C1 segment of cervical spinal cord (tissue), 14 donors: ENCODE measurements at regions not wholly inside any gene's neighbourhood (a gene's known extent, or its start where the extent isn't known, plus 50 kb on each side); places are given as distances from the start of the nearest gene placed in this dataset.

Source experiments
- DNase-seq, 14 donors: peaks; one replicate each; lab custom pipeline; 2025; lab: John Stamatoyannopoulos, UW

DNA sequence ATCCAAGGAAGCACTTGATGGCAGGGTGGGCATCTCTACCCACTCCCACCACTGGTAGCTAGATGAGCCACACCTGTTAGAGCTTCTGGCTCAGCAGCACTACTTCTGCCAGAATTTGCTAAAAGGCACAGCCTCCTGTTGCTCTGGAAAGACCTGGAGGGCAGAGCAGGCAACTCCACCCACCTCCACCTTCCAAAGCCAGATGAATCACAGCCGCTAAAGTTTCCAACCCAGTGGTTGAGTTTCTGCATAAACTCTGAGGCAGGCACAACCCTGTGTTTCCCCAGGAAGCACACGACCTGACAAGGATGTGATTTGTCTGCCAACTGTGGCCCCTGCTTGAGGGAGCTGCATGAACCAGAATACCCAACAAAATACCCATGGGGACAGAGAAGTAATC is 111.6 kb upstream of the GCFC2 start:
- DNase-seq, result no peak

DNA sequence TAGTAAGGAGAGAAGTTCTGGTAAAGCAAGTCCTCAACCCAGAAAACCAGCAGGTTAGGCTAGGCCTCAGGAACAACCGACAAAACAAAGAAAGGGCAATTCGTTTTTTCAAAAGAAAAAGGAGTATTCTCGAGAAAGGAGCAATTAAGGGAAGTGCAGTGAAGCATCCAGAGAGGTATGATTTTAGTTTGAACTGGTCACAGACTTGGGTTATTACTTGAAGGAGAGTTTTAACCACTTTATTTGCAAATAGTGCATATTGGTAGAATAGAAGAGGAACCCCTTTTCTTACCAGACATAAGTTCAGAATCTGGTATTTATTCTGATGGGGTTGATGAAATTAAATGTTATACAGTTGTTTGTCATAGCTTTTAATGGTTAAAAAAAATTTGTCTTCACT is 110.0 kb upstream of the GCFC2 start:
- DNase-seq, result no peak

DNA sequence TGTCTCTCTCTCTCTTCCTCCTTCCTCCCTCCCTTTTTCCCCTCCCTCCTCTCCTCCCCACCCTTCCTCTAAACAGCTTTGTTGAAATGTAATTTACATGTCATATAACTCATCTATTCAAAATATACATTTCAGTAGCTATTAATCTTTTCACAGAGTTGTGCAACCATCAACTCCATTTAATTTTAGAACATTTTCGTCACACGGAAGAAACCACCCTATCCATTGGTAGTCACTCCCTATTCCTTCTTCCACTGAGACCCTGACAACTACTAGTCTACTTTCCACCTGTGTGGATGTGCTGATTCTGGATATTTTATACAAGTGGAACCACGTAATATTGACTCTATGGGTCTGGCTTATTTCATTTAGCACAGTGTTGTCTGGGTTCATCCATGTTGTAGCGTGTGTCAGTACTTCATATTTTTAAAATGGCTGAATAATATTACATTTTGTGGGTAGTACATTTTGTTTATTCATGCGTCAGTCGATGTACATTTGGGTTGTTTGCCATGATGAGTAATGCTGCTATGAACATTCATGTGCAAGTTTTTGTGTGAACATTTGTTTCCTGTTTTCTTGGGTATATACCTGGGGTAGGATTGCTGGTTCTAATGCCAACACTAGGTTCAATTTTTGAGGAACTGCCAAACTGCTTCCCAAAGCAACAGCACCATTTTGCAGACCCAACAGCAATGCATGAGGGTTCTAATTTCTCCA is 100.1 kb upstream of the GCFC2 start:
- DNase-seq, result no peak

DNA sequence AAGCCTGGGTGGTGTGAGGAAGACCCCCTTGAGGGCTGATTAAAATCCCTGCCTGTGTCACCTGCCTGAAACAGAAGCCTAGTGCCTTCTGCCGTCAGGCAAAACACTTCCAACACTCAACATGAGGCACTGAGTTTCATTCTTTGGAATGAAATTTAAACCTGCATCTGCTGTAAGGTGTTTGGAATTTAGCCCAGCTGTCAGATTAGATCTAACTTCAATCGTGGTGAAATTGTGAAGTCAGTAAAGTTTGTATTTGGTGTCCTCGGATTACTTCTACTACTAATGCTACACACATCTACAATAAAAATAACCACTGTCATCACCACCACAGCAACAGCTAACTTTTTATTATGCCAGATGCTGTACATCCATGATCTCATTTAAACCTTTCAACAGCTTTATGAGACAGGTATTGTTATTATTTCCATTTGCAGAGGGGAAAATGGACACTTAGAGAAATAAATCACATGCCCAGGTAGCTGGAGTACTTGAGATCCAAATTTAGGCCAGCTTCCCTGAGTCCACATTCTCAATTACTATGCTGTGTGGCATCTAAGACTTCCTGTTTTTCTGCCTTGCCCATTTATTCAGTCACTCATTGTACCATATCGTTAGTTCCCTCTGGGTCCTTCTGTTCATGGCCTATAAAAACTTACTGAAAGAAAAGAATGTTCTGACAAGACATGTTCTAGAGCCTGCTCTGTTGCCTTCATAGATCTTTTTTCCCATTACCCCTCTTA is 98.2 kb upstream of the GCFC2 start:
- no peak for DNase-seq

DNA sequence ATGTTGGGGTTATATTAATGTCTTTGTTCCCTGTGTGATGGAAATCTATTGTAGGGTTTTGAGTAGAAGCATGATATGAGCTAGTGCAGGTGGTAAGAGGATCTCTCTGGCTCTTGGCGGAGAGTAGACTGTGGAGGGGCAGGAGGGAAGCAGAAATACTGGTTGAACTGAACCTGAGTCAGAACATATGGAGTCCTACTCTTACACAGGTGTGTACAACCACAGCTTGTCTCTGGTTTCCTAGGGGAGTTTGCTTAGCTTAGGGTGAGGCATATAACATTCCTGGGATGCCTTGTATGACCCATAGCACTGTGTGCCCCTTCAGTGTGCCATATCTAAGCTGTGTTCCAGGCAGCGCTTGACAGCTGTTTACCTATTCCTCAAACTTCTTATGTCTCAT is 97.3 kb upstream of the GCFC2 start:
- no peak for DNase-seq

DNA sequence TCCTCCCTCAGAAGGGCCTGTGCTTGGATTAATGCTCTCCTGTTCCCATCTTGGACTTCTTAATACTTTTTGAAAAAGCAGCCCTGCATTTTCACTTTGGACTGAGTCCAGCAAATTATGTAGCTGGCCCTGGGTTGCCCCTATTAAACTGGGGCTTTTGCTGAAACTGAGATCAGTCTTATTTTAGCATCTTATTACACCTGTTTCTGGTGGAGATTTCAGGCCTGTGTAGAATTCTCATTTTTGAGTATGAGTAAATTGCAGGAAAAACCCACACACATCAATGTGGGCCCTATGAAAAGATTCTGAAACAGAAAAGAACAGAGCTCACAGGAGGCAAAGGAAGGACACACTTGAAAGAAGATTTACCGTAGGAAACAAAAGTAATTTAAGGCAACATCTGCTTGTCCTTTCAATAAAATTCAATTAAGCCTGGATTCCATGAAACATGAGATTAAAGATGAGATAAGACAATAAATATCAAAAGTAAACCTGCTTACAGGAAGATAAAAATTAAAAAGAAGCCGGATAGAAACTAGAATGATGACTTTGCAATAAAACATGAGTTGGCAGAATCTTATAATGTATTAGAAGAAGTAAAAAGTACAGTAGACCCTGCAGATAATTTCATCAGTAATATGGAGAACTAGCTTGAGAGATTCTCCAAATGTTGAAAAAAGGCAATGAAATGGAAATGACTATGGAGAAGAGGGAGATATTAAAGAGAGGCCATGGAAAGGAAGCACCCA is 90.7 kb upstream of the GCFC2 start:
- DNase-seq, result no peak

DNA sequence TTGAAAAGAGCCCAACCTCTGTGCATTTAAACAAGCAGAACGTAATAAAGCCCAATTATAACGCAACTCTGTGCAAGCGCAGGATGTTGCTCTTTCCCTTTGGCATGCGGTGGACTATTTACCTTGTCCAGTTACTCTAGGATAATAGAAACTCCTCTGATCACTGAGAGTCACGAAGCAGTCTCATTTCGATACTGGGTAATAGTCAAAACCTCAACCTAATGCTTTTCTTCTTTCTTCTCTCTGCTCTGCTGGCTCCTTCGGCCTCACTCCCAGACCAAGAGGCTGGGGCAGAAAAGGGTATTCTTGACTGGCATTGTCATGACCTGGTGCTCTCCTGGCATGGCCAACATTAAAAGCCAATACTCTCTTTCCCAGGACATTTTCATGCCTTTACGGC is 89.7 kb upstream of the GCFC2 start:
- no peak for DNase-seq

DNA sequence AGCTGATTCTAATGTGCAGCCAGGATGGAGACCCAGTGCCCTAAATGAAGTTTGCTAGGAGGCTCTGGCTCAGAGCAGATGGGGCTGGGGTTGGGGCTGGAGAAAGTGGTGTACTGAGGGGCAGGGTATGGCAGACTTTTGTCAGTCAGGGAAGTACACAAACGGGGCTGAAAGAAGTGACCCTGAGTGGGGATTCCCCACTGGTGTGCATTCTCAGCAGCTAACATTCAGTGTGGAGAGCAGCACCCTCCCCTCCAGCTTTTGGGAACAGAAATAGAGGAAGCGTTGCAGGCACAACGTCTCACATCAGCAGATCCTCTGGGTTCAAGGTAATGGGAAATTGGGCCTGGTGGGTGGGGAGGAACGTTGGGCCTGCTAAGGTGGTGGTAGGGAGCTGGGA is 89.1 kb upstream of the GCFC2 start:
- no peak for DNase-seq

DNA sequence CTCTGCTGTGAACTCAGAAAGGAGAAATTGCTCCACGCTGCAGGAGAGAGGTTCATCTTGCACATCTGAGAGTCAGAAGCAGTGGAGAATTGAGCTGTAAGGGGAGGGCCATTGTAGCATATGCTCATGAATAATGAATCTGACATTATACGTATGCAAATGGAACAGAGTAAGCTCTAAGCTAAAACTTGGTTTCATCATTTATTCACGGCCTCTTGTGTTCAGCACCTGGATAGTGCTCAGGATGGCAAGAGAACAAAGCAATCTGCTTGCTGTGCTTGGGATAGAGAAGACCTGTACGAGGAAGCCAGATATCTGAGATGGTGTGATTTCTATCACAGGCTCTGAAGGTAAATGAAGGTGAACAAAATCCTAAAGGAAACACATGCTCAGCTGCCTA is 87.9 kb upstream of the GCFC2 start:
- DNase-seq, result no peak

DNA sequence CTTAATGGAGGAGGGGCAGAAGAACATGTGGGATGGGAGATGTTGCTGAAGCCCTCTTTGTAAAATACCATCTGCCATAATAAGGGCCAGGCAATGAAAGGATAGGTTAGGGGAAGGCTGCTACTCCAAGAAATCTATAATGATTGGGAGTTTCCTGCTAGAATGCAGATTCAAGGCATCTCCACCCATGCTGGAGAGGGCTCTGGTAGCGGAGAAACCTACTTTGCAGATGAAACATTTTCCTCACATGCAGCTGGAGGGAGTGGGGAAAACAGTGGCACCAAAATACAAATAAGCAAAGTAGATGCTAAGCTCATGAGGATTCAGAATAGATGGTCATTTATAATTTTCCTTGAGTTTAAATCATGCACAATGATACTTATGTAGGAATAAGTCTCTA is 82.3 kb upstream of the GCFC2 start:
- no peak for DNase-seq

DNA sequence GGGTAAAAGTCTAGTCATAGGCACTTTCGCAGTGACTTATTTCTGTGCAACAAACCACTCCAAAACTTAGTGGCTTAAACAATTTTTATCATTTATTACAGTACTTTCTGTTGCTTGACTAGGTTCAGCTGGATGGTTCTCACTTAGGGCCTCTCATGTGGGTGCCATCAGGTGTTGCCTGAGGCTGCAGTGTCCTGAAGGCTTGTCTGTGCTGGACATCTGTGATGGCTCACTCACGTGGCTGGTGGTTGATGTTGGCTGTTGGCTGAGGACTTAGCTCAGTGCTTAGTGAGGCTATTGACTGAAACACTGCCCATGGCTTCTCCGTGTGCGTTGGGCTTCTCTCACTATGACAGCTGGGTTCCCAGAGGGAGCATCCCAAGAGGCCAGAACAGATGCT is 81.4 kb upstream of the GCFC2 start:
- no peak for DNase-seq

DNA sequence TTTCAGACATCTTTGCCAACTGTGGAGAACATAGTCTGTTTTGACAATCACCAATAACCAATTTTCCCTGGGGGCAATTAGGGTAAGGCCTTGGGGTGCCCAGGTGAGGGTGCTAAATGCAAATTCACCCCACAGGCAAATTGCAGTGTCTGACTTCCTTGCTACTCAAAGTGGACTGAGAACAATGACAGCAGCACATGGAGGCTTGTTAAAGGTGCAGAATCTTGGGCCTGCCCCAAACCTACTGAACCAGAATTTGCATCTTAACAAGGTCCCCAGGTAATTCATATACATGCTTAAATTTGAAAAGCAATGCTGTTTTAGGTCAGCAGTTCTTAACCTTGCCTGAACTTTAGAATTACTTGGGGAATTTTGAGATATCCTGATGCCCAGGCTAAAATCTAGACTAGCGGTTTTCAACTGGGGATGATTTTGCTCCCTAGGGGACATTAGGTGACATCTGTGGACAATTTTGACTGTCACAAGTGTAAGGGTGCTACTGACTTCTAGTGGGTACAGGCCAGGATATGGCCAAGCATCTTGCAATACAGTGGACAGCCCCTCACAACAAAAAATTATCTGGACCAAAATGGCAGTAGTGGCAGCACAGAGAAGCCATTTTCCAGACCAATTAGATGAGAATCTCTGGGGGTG is 80.2 kb upstream of the GCFC2 start:
- DNase-seq, result no peak

DNA sequence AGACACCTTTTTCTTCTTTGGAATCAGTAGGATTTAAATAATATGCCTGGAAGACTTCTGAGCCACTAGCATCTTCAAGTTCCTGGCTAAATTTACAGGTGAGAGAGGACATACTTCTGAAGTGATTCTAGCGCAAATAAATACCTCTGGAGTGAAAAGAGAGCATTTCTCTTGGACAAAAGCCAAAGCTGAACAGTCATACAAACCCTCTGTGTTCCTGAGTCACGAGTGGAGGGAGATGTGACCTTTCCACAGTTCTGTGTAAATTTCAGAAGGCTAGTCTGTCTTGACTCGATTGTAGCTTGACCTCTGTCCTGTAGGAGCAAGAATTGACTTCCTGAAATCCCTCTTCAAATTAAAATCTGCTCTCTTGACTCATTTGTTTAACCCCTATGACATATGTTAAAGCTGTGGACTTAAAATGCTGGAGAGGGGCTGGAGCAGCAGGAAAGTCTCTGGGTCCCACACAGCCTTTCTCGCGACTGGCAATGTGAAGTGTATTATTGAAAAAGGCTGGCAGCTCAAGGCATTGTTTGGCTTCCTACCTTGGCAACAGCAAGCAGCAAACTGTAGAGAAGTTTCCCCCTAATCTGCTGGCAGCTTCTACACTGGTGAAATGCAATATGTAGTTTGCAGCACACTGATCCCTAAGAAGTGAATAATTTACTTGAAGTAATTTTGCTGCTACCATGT is 79.6 kb upstream of the GCFC2 start:
- DNase-seq, result no peak

DNA sequence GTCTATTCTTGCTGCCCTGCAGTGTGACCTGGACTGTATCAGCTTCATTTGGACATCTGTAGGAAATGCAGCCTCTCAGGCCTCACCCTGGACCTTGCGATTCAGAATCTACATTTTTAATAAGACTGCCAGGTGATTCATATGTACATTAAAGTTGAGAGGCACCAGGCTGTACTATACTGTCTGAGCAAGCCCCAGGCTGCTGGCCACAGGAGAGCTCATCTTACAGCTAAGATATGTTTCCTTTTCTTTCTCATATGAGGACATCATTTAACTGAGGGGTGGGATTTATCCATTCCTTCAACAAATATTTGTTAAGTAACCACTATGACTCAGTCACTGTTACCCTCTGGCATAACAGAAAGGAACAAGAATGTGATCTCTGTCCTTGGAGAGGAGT is 78.2 kb upstream of the GCFC2 start:
- DNase-seq, result no peak

DNA sequence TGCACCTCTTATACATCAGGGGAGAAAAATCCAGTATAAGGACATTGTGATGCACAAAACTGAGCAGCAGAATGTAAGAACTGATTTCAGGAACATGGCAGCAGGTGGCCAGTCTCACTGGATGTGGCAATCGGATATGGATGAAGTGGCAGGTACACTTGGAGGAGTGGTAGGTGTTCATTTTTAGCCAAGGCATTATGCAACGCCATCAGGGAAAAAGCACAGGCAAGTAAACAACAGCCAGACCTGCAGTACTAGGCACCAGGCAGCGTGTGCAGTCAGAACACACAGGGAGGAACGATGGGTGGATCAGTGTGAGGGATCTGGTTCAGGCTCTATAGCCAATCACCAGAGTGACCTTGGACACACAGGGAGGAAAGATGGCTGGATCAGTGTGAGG is 77.4 kb upstream of the GCFC2 start:
- no peak for DNase-seq

DNA sequence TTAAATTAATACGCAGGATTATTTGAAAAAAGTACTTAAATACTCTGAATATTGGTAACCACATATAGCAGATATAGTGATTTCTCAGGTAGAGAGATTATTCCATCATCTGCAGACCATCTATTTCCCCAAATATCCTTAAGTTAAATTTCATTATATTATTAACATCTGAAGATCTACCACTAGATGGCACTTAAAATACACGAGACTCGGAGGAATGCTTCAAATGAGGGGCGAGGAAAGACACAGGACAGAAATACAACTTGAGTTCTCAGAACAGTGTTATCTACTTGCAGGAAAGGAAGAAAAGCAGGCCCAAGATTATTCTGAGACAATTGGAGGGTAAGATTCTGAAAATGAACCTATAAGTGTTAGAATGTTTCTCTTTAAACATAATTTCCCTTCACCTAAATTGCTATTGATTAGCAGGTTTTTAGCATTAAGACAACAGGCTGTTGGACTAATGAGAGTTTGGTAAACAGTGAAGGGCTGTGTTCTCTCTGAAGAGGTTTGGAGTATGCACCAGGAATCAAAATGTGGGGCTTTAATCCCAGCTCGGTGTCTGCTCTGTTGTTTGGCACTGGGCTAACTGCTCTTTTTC is 76.9 kb upstream of the GCFC2 start:
- DNase-seq, result no peak

DNA sequence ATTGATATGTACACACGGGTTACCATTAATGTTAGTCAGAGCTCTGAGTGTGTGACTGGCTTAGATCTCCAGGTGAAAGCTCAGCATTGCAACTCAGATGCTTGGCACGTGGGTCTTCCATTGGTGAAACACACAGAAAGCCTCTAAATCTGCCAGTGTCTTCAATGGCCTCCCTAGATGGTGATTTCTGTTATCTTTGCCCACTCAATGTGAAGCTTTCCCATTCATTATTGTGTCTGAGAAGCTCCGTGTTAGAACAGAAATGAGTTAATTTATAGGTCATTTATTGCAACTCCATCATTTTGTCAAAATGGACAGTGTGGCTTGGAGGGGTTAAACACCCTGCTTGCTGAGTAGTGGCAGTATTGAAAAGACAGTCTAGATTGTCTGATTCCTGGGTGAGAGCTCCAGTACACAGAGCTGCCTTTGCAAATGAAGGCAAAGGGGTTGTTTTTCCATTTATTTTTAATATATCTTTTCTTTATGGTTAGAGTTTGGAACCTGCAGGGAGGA is 64.7 kb upstream of the GCFC2 start:
- DNase-seq, result no peak

DNA sequence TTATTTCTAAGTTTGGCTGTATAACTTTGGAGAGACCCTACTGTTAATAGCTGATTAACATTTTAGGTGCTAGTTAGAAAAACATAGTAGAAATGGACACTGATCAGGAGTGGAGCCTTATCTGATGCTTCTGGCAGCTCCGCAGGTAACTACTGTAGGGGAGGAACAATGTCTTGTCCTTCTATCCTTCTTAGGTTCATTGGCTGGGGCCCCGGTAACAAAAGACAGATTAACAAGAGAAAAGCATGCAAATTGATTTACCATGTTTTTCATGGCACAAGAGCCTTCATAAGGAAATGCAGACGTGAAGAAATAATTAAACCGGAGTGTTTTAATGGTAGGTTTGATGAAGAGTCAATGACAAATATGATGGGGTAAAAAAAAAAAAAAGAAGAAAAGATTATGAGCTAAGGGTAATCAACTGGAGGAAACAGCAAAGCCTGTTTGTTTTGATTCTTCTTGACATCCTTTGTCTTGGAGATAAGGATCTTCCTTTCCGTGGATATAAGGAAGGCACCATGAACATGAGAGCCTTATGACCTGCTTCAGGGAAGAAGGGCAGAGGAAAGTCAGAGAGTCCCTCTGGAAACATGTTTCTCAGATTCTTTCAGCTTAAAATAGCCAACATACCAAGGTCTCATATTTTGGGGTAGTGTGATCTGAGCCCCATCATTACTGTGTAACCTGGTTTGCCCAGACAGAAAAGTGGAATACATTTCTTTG is 62.4 kb upstream of the GCFC2 start:
- DNase-seq, result no peak

DNA sequence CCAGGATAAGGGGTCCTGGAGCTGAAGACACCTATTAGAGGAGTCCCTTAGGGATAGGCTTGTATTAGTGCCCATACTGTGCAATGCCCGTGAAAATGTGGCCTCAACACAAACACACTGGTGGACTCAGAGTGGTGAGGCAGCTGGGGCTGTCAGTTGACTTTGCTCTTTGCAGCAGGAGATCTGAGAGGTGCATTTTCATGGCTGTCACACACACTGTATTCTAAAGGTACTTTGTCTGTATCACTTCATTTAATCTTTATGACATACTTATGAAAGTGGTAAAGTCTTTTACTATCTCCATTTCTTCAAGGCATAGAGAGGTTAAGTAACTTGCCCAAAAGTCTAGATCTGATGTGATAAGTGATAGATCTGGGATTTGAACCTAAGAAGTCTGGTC is 55.1 kb upstream of the GCFC2 start:
- DNase-seq, result no peak

DNA sequence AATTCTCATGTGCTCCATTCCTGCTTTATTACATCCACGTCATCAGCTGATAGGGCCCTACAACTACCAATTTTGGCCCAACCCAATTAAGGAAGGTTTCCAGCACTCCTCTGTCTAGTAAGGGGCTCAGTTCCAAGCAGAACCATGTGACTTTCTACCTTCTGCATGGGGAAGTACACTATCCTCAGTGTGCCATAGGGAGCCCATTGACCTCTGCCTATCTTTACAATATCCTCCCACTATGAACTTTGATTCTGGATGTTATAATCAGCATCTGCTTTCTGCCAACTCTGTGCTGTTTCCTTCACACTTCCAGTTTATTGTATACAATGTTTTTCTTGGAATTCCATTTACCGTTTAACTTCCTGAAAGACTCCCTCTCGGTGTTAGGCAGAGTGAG is 53.9 kb upstream of the GCFC2 start:
- no peak for DNase-seq
